IMR-90 (cell line): ENCODE measurements at regions not wholly inside any gene's neighbourhood (a gene's known extent, or its start where the extent isn't known, plus 50 kb on each side); places are given as distances from the start of the nearest gene placed in this dataset.

Experiments
- ATAC-seq: fragments of 200-7000 bp; cut with Tn5 transposase; 2 replicates; pipeline ENCODE4 v1.9.1; 2020; ENCODE audit warnings: low read depth, mild to moderate bottlenecking, moderate library complexity
- BruUV-seq: library from RNA; stranded (reverse); fragments of 400-500 nt; replicated peaks from 2 replicates; lab custom pipeline; 2021; lab: Mats Ljungman, UMichigan
- CTCF ChIA-PET: fragments of 300-600 bp; formaldehyde crosslinking; extraction: SDS; loops from one replicate; lab custom pipeline; 2021; ENCODE audit warnings: antibody characterized with exemption; lab: Yijun Ruan, JAX
- POLR2A ChIA-PET: fragments of 300-600 bp; sonication (Branson Sonifier 250); formaldehyde crosslinking; loops from one replicate; lab custom pipeline; 2022; ENCODE audit warnings: antibody characterized with exemption; ENCODE audit not compliant: unreplicated experiment; lab: Charles Lee
- DNase-seq: peaks from one replicate; pipeline ENCODE4 v3.0.0; 2013
- H2AFZ ChIP-seq: replicated peaks from 2 replicates; pipeline ENCODE3; 2013; ENCODE audit warnings: low read length, mild to moderate bottlenecking; ENCODE audit not compliant: poor library complexity
- H2AK5ac ChIP-seq: 2 replicates; pipeline ENCODE4 v1.6.1; 2013; ENCODE audit warnings: low read depth, low read length, inconsistent platforms
- H2AK9ac ChIP-seq: replicated peaks from 2 replicates; pipeline ENCODE3; 2013; ENCODE audit warnings: mild to moderate bottlenecking, low read depth, low read length, moderate library complexity; ENCODE audit not compliant: poor library complexity
- H2BK120ac ChIP-seq: 2 replicates; pipeline ENCODE4 v1.6.1; 2013; ENCODE audit warnings: low read depth, low read length, inconsistent platforms
- H2BK15ac ChIP-seq: 3 replicates; pipeline ENCODE4 v1.6.1; 2013; ENCODE audit warnings: low read depth, low read length, inconsistent platforms
- H2BK20ac ChIP-seq: 2 replicates; pipeline ENCODE4 v1.6.1; 2013; ENCODE audit warnings: low read depth, mild to moderate bottlenecking, inconsistent platforms, low read length, moderate library complexity
- H2BK5ac ChIP-seq: 2 replicates; pipeline ENCODE4 v1.6.1; 2013; ENCODE audit warnings: mild to moderate bottlenecking, low read depth, low read length, inconsistent platforms; ENCODE audit not compliant: poor library complexity, severe bottlenecking
- H3K14ac ChIP-seq: replicated peaks from 2 replicates; pipeline ENCODE4 v1.6.1; 2013; ENCODE audit warnings: low read depth, low read length, inconsistent platforms
- H3K18ac ChIP-seq: 2 replicates; pipeline ENCODE4 v1.6.1; 2013; ENCODE audit warnings: low read depth, low read length, control low read depth
- H3K23ac ChIP-seq: 2 replicates; pipeline ENCODE4 v1.6.1; 2013; ENCODE audit warnings: low read depth, low read length, inconsistent platforms
- H3K27ac ChIP-seq: 2 replicates; pipeline ENCODE4 v1.5.1; 2013; ENCODE audit warnings: mild to moderate bottlenecking, control low read depth, low read length; ENCODE audit not compliant: insufficient read depth
- H3K27me3 ChIP-seq: 2 replicates; pipeline ENCODE4 v1.6.1; 2013; ENCODE audit warnings: low read length; ENCODE audit not compliant: control insufficient read depth, insufficient read depth
- H3K36me3 ChIP-seq: 2 replicates; pipeline ENCODE4 v1.6.1; 2013; ENCODE audit warnings: low read length, mixed read lengths; ENCODE audit not compliant: control insufficient read depth, insufficient read depth
- H3K4ac ChIP-seq: 2 replicates; pipeline ENCODE4 v1.6.1; 2013; ENCODE audit warnings: low read depth, low read length, inconsistent platforms
- H3K4me1 ChIP-seq: 2 replicates; pipeline ENCODE4 v1.6.1; 2013; ENCODE audit warnings: low read length, mixed read lengths; ENCODE audit not compliant: control insufficient read depth, insufficient read depth
- H3K4me2 ChIP-seq: 2 replicates; pipeline ENCODE4 v1.6.1; 2013; ENCODE audit warnings: low read depth, mild to moderate bottlenecking, control low read depth, low read length, moderate library complexity
- H3K4me3 ChIP-seq: 2 replicates; pipeline ENCODE4 v1.5.1; 2013; ENCODE audit warnings: low read depth, mild to moderate bottlenecking, control low read depth, low read length, moderate library complexity; ENCODE audit not compliant: insufficient read depth
- H3K56ac ChIP-seq: 2 replicates; pipeline ENCODE4 v1.6.1; 2013; ENCODE audit warnings: low read length, inconsistent platforms; ENCODE audit not compliant: insufficient read depth; ENCODE audit errors: extremely low read depth
- H3K79me1 ChIP-seq, 2 experiments: 2 replicates each; pipeline ENCODE4 v1.6.1; 2013; ENCODE audit warnings: low read length in 2 of 2, inconsistent platforms in 1 of 2, low read depth in 1 of 2
- H3K9ac ChIP-seq: 2 replicates; pipeline ENCODE4 v1.6.1; 2013; ENCODE audit warnings: low read depth, low read length, control low read depth
- H3K9me1 ChIP-seq: 2 replicates; pipeline ENCODE4 v1.6.1; 2013; ENCODE audit warnings: low read length, inconsistent platforms; ENCODE audit not compliant: insufficient read depth
- H3K9me3 ChIP-seq: 2 replicates; pipeline ENCODE4 v1.6.1; 2013; ENCODE audit warnings: low read length; ENCODE audit not compliant: control insufficient read depth, insufficient read depth
- H4K20me1 ChIP-seq: 2 replicates; pipeline ENCODE4 v1.6.1; 2013; ENCODE audit warnings: low read length, inconsistent platforms; ENCODE audit not compliant: insufficient read depth
- H4K5ac ChIP-seq: 2 replicates; pipeline ENCODE4 v1.6.1; 2013; ENCODE audit warnings: mild to moderate bottlenecking, low read depth, low read length, control low read depth
- H4K8ac ChIP-seq, 2 experiments: 2 replicates each; pipeline ENCODE4 v1.6.1; 2013; ENCODE audit warnings: low read depth in 2 of 2, low read length in 2 of 2, control low read depth in 1 of 2, inconsistent platforms in 1 of 2
- H4K91ac ChIP-seq: 2 replicates; pipeline ENCODE4 v1.6.1; 2013; ENCODE audit warnings: low read depth, low read length, inconsistent platforms; ENCODE audit not compliant: insufficient read depth
- BHLHE40 ChIP-seq: fragments of 150-350 bp; IDR thresholded peaks from 2 replicates; pipeline ENCODE4 v1.6.1; 2016; ENCODE audit warnings: mild to moderate bottlenecking, low read depth, low read length
- CEBPB ChIP-seq: IDR thresholded peaks from 2 replicates; pipeline ENCODE4 v1.6.1; 2012; ENCODE audit warnings: low read depth, low read length, improper control_type of control experiment
- CHD1 ChIP-seq: IDR thresholded peaks from 2 replicates; pipeline ENCODE4 v1.6.1; 2012; ENCODE audit warnings: low read depth, low read length, improper control_type of control experiment
- CTCF ChIP-seq: conservative IDR thresholded peaks from 2 replicates; pipeline ENCODE4 v1.5.1; 2012; ENCODE audit warnings: mild to moderate bottlenecking, low read depth, low read length, improper control_type of control experiment
- ELK1 ChIP-seq: fragments of 150-350 bp; IDR thresholded peaks from 2 replicates; pipeline ENCODE4 v1.6.1; 2016; ENCODE audit warnings: low read depth, mild to moderate bottlenecking, low read length, moderate library complexity, borderline replicate concordance
- FOS ChIP-seq: fragments of 150-350 bp; IDR thresholded peaks from 2 replicates; pipeline ENCODE4 v1.6.1; 2016; ENCODE audit warnings: low read depth, low read length
- MAFK ChIP-seq: IDR thresholded peaks from 2 replicates; pipeline ENCODE4 v1.6.1; 2012; ENCODE audit warnings: low read depth, low read length, improper control_type of control experiment
- MAZ ChIP-seq: IDR thresholded peaks from 2 replicates; pipeline ENCODE4 v1.6.1; 2012; ENCODE audit warnings: low read depth, mild to moderate bottlenecking, low read length, improper control_type of control experiment, moderate library complexity, borderline replicate concordance
- MXI1 ChIP-seq: IDR thresholded peaks from 2 replicates; pipeline ENCODE4 v1.6.1; 2012; ENCODE audit warnings: low read depth, mild to moderate bottlenecking, low read length, moderate library complexity, borderline replicate concordance
- NFE2L2 ChIP-seq: fragments of 150-350 bp; IDR thresholded peaks from 2 replicates; pipeline ENCODE4 v1.6.1; 2016; ENCODE audit warnings: low read depth, mild to moderate bottlenecking, low read length
- POLR2A ChIP-seq: IDR thresholded peaks from 2 replicates; pipeline ENCODE4 v1.6.1; 2012; ENCODE audit warnings: mild to moderate bottlenecking, low read depth, low read length
- RAD21 ChIP-seq: IDR thresholded peaks from 2 replicates; pipeline ENCODE4 v1.6.1; 2012; ENCODE audit warnings: low read length, improper control_type of control experiment
- RCOR1 ChIP-seq: IDR thresholded peaks from 2 replicates; pipeline ENCODE4 v1.6.1; 2012; ENCODE audit warnings: mild to moderate bottlenecking, low read length, improper control_type of control experiment; ENCODE audit not compliant: insufficient replicate concordance
- RFX5 ChIP-seq: IDR thresholded peaks from 2 replicates; pipeline ENCODE4 v1.8.0; 2012; ENCODE audit warnings: low read depth, mild to moderate bottlenecking, low read length, moderate library complexity
- SMC3 ChIP-seq: fragments of 150-350 bp; IDR thresholded peaks from 2 replicates; pipeline ENCODE4 v1.6.1; 2016; ENCODE audit warnings: low read depth, mild to moderate bottlenecking, antibody characterized with exemption, low read length, moderate library complexity
- USF2 ChIP-seq: fragments of 150-350 bp; IDR thresholded peaks from 2 replicates; pipeline ENCODE4 v1.6.1; 2017; ENCODE audit warnings: mild to moderate bottlenecking, antibody characterized with exemption, low read length, low read depth
- WGBS, 2 experiments: methylation state at CpG; one replicate each; pipeline versions ENCODE4 v1.1.5 to v1.1.7; 2013; ENCODE audit warnings: missing lambda C conversion rate in 2 of 2; ENCODE audit not compliant: insufficient read length in 1 of 2; ENCODE audit errors: extremely low coverage in 2 of 2; 5-methylcytosine and 5-hydroxymethylcytosine counted together
- dilution Hi-C: fragments of 300-500 bp; cut with HindIII; formaldehyde crosslinking; loops from one replicate; pipeline ENCODE4 v1.14.3; 2018; ENCODE audit warnings: low sequenced_read_pairs; ENCODE audit not compliant: unreplicated experiment
- in situ Hi-C: fragments of 300-500 bp; cut with MboI; formaldehyde crosslinking; loops from 3 replicates; pipeline ENCODE4 v1.14.3; 2019; ENCODE audit warnings: low sequenced_read_pairs, inconsistent platforms, mixed read lengths
- intact Hi-C: fragments of 100-400 bp; cut with micrococcal nuclease; formaldehyde crosslinking; loops from 2 replicates; pipeline ENCODE4 v1.10.0; 2022

GRCh38 chr3:116905334-116905733 is 195.8 kb downstream of the TUSC7 start:
- in situ Hi-C loops (no loop called here), dilution Hi-C loops (no loop called here), intact Hi-C loops (no loop called here)
- no peaks in the 10 kb centered on the region for H3K9me3 ChIP-seq
- H3K36me3 ChIP-seq: no peaks in the 10 kb centered on the region
- no peaks in the 10 kb centered on the region for H3K79me1 ChIP-seq
- no peak overlapping the region for H2BK15ac ChIP-seq
- no peak overlapping the region for H3K56ac ChIP-seq
- ChIA-PET CTCF (no interaction called here), POLR2A (no interaction called here)
- H3K27ac ChIP-seq: no peak overlapping the region
- no peaks in the 10 kb centered on the region for H3K4me1 ChIP-seq
- no peak overlapping the region for H3K4ac ChIP-seq
- no peaks in the 10 kb centered on the region for H3K9me1 ChIP-seq
- ATAC-seq (no peak), DNase-seq (no peak)
- no peak overlapping the region for H4K8ac ChIP-seq
- H2BK5ac ChIP-seq: no peak overlapping the region
- H3K9ac ChIP-seq: no peak overlapping the region
- H2AK5ac ChIP-seq: no peak overlapping the region
- no peak overlapping the region for H4K5ac ChIP-seq
- TF ChIP-seq BHLHE40 (no peak), SMC3 (no peak), POLR2A (no peak), RFX5 (no peak), NFE2L2 (no peak), CEBPB (no peak), RCOR1 (no peak), ELK1 (no peak), CTCF (no peak), MXI1 (no peak), MAZ (no peak), FOS (no peak), RAD21 (no peak), CHD1 (no peak), MAFK (no peak), USF2 (no peak)
- H3K4me2 ChIP-seq: no peak overlapping the region
- 86% methylated on average over 2 of the region's 3 CpGs; no CpG with 5 or more reads in 1 of the 2 experiments for WGBS, 2 experiments
- no peak overlapping the region for H3K14ac ChIP-seq
- H3K23ac ChIP-seq: no peak overlapping the region
- no peak overlapping the region for H2BK120ac ChIP-seq
- H3K18ac ChIP-seq: no peak overlapping the region
- no peak overlapping the region for H4K91ac ChIP-seq
- no peak overlapping the region for H2BK20ac ChIP-seq
- no peaks in the 10 kb centered on the region for H3K27me3 ChIP-seq
- BruUV-seq: no TSS peak
- no peak overlapping the region for H2AK9ac ChIP-seq
- H3K4me3 ChIP-seq: no peak overlapping the region
- no peak overlapping the region for H2AFZ ChIP-seq
- no peaks in the 10 kb centered on the region for H4K20me1 ChIP-seq
